ENCODE measurements at regions not wholly inside any gene's neighbourhood (a gene's known extent, or its start where the extent isn't known, plus 50 kb on each side); places are given as distances from the start of the nearest gene placed in this dataset.
"Not testable (repeated sequence)": the region's sequence is repeated elsewhere in the genome, so short reads cannot be mapped to it uniquely, and the experiment has no call there.

DNA sequence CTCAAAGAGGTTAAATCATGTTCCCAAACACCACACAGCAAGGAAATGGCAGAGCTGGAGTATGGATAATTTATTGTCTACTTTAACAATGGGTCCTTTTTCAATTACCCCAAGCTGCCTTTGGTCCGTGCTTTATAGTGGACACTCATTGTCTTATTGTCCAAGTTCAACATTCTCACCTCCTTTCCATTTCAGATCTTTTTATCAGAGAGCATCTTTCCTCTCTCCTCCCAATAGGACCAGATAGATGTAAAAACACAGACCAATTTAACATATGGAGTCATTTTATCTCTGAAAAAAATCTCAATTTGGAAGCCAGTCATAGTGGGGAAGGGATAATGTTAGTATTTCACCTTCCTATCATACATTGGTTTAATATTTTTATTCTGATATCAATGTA, 83.5 kb upstream of the WAC start:
- Histone ChIP-seq H3K4me1 (ENCODE audit: insufficient read depth, low read length) (no peaks in the 10 kb centered on the region), H3K9me3 (ENCODE audit: low read depth, low read length) (no peaks in the 10 kb centered on the region), H3K27me3 (ENCODE audit: insufficient read depth, low read length) (peaks cover 2% of the 10 kb centered on the region), H3K4me3 (ENCODE audit: low read length) (no peak overlapping the region)

- no peaks in the 10 kb centered on the region for H3K9me3 ChIP-seq (ENCODE audit: low read depth, low read length)
- no peak overlapping the region for H3K4me3 ChIP-seq (ENCODE audit: low read length)
- H3K27me3 ChIP-seq (ENCODE audit: insufficient read depth, low read length): peaks cover 2% of the 10 kb centered on the region
- H3K4me1 ChIP-seq (ENCODE audit: insufficient read depth, low read length): no peaks in the 10 kb centered on the region
Observed at GRCh38 chr10:28449926-28450325, 83.0 kb upstream of the WAC start.

- H3K4me3 ChIP-seq (ENCODE audit: low read length): no peak overlapping the region
- H3K4me1 ChIP-seq (ENCODE audit: insufficient read depth, low read length): no peaks in the 10 kb centered on the region
- H3K27me3 ChIP-seq (ENCODE audit: insufficient read depth, low read length): peaks cover 5% of the 10 kb centered on the region
- H3K9me3 ChIP-seq (ENCODE audit: low read depth, low read length): no peaks in the 10 kb centered on the region
Observed at GRCh38 chr10:28453926-28454325, 79.0 kb upstream of the WAC start.

- Histone ChIP-seq H3K4me1 (ENCODE audit: insufficient read depth, low read length) (no peaks in the 10 kb centered on the region), H3K27me3 (ENCODE audit: insufficient read depth, low read length) (peaks cover 5% of the 10 kb centered on the region), H3K9me3 (ENCODE audit: low read depth, low read length) (no peaks in the 10 kb centered on the region), H3K4me3 (ENCODE audit: low read length) (no peak overlapping the region)
Observed at GRCh38 chr10:28457110-28457509, 75.8 kb upstream of the WAC start.

- not testable (repeated sequence) for H3K27me3 ChIP-seq (ENCODE audit: insufficient read depth, low read length); H3K4me1 ChIP-seq (ENCODE audit: insufficient read depth, low read length); H3K9me3 ChIP-seq (ENCODE audit: low read depth, low read length); H3K4me3 ChIP-seq (ENCODE audit: low read length)
Observed at GRCh38 chr10:28457873-28458272, 75.0 kb upstream of the WAC start.

DNA sequence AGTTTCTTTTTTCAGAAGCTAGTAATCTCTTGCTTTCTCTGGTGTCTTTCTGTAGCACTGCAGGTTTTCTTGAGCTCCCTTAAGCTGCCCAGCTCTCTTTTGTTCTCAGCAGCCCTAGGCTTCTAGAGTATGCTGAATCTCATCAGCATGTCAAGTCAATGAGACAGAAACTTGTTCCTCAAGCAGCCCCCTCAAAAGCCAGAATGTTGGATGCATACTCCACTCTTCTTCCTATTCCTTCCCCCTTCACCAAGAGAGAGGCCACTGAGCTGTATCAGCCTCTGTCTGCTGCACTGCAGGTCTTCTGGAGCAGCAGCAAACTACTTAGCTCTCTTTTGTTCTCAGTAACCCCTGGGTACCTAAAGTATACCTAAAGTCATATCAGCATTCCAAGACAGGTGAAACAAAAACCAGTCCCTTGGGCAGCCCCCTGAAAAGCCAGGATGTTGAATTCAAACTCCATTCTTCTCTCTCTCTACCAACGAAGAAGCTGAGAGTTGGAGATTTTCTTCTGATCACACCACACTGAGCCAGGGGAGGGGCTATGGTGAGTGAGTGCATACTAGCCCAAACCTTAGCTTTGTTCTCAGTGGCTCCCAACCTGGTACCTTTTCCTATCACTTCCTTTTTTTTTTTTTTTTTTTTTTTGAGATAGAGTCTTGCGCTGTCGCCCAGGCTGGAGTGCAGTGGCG, 73.3 kb upstream of the WAC start:
- H3K27me3 ChIP-seq (ENCODE audit: insufficient read depth, low read length): peaks cover 2% of the 10 kb centered on the region
- H3K4me3 ChIP-seq (ENCODE audit: low read length): no peak overlapping the region
- no peaks in the 10 kb centered on the region for H3K9me3 ChIP-seq (ENCODE audit: low read depth, low read length)
- no peaks in the 10 kb centered on the region for H3K4me1 ChIP-seq (ENCODE audit: insufficient read depth, low read length)

DNA sequence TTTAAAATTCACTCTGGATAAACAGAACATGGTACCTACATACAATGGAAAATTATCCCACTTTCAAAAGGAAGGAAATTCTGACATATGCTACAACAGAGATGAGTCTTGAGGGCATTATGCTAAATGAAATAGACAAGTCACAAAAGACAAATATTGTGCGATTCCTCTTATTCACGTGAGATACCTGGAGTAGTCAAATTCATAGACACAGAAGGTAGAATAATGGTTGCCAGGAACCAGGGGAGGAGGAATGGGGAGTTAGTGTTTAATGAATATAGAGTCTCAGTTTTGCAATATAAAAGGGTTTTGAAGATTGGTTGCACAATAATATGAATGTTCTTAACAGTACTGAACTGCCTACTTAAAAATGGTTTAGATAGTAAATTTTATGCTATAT, 69.8 kb upstream of the WAC start:
- Histone ChIP-seq H3K4me3 (ENCODE audit: low read length) (no peak overlapping the region), H3K27me3 (ENCODE audit: insufficient read depth, low read length) (no peaks in the 10 kb centered on the region), H3K9me3 (ENCODE audit: low read depth, low read length) (no peaks in the 10 kb centered on the region), H3K4me1 (ENCODE audit: insufficient read depth, low read length) (no peaks in the 10 kb centered on the region)

GRCh38 chr10:28463676-28464395, 69.1 kb upstream of the WAC start:
- peaks cover 2% of the 10 kb centered on the region for H3K4me1 ChIP-seq (ENCODE audit: insufficient read depth, low read length)
- H3K4me3 ChIP-seq (ENCODE audit: low read length): no peak overlapping the region
- H3K9me3 ChIP-seq (ENCODE audit: low read depth, low read length): no peaks in the 10 kb centered on the region
- no peaks in the 10 kb centered on the region for H3K27me3 ChIP-seq (ENCODE audit: insufficient read depth, low read length)

DNA sequence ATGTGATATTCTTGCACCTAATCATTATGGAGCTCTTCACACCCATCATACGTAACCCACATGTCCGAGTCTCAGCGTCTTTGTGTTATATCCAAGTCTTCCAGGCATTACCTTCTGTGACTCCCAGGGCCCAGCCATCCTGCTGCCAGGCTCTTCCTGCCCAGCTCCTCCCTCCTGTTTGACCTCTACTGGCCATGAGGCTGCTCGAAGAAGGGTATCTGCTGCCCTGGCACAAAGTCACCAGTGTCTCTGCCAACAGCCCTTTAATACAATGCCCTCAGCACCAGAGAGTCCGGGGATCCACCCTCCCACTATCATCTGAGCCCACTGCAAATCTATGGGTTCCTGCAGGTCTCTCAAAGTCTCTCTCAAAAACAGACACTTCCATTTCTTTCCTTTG, 65.3 kb upstream of the WAC start:
- H3K4me3 ChIP-seq (ENCODE audit: low read length): no peak overlapping the region
- H3K9me3 ChIP-seq (ENCODE audit: low read depth, low read length): no peaks in the 10 kb centered on the region
- H3K27me3 ChIP-seq (ENCODE audit: insufficient read depth, low read length): no peaks in the 10 kb centered on the region
- H3K4me1 ChIP-seq (ENCODE audit: insufficient read depth, low read length): peaks cover 10% of the 10 kb centered on the region

GRCh38 chr10:28468707-28469483, 64.0 kb upstream of the WAC start:
- Histone ChIP-seq H3K9me3 (ENCODE audit: low read depth, low read length) (no peaks in the 10 kb centered on the region), H3K4me3 (ENCODE audit: low read length) (no peak overlapping the region), H3K4me1 (ENCODE audit: insufficient read depth, low read length) (peaks cover 10% of the 10 kb centered on the region), H3K27me3 (ENCODE audit: insufficient read depth, low read length) (no peaks in the 10 kb centered on the region)

DNA sequence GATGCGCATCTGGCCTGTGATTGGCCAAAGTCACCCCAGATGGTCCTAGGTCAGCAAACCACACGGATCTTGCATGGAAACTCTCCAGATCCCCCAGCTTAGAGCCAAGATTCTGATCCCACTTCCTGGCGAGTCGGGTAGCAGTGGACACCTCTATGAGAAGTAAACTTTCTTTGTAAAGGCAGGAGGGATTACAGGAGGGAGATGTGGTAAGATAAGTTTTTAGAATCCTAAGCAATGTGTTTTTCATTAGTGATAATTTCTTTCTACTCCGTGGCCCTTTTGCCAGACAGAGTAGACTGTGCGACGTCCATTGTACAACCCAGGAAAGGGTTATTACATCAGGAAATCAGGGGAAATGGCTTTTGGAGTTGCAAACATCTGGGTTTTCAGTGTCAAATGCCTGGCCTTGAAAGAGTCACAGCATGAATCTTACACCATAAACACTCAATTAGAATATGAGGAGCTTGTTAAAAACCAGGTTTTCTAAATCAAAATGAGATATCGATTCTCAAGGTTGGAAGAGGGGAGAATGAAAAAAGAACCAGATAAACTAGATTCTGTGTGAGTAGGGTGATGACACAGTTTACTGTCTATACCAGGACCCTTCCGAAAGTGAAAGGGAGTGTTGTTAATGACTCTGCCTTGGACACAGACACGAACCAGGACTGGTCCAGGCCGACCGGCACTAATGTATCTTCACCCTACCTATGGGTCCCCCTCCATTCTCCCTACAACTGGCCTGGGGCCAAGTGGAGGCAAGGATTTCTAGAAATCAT, 61.9 kb upstream of the WAC start:
- H3K9me3 ChIP-seq (ENCODE audit: low read depth, low read length): no peaks in the 10 kb centered on the region

DNA sequence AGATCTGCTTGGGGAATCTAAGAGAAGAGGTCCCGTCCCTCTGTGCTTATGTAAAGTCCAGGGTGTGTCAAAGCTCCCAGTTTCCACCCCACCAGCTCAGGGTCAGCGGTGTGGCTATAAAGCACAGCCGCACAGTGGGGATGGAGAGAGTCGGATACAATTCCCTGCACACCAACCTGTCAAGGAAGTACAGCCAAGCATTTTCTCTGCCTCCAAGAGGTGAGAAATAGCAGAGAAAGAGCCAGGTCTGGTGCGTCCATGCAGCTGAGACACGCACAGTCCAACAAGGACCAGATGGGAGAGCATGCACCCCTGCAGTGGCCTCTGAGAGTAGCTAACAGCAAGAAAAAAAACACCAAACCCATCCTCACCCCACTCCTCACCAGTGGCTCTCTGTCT, 61.3 kb upstream of the WAC start:
- peaks cover 10% of the 10 kb centered on the region for H3K4me1 ChIP-seq (ENCODE audit: insufficient read depth, low read length)
- no peak overlapping the region for H3K4me3 ChIP-seq (ENCODE audit: low read length)
- H3K27me3 ChIP-seq (ENCODE audit: insufficient read depth, low read length): no peaks in the 10 kb centered on the region
- H3K9me3 ChIP-seq (ENCODE audit: low read depth, low read length): no peaks in the 10 kb centered on the region

More for the DNA sequence above, 61.9 kb upstream of the WAC start:
- no peak overlapping the region for H3K4me3 ChIP-seq (ENCODE audit: low read length)
- H3K27me3 ChIP-seq (ENCODE audit: insufficient read depth, low read length): no peaks in the 10 kb centered on the region
- H3K4me1 ChIP-seq (ENCODE audit: insufficient read depth, low read length): peaks cover 10% of the 10 kb centered on the region

GRCh38 chr10:28478646-28479045, 54.3 kb upstream of the WAC start:
- H3K4me1 ChIP-seq (ENCODE audit: insufficient read depth, low read length): peaks cover 46% of the 10 kb centered on the region
- H3K27me3 ChIP-seq (ENCODE audit: insufficient read depth, low read length): no peaks in the 10 kb centered on the region
- H3K9me3 ChIP-seq (ENCODE audit: low read depth, low read length): no peaks in the 10 kb centered on the region
- H3K4me3 ChIP-seq (ENCODE audit: low read length): no peak overlapping the region

DNA sequence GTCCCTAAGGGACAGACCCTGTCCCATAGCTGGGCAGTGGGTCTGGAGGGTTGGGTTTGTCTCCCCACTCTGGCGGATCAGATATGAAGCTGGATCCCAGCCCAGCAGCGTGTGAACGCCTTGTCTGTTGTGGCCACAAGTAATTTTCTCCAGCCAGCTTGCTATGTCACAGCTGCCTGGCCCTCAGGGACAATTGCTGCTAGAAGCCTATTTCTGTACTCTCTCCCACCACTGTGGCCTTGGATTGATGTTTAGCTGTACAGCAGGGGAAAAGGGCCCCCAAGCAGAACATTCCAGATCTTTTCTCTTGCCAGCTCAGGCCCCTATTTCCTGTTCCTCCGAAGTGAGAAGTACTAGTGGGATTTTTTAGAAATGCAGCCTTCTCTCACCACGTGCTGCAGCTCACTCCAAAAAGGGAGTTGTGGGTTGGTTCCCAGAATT, 53.5 kb upstream of the WAC start:
- Histone ChIP-seq H3K9me3 (ENCODE audit: low read depth, low read length) (no peaks in the 10 kb centered on the region), H3K27me3 (ENCODE audit: insufficient read depth, low read length) (no peaks in the 10 kb centered on the region), H3K4me1 (ENCODE audit: insufficient read depth, low read length) (peaks cover 46% of the 10 kb centered on the region), H3K4me3 (ENCODE audit: low read length) (no peak overlapping the region)

Measured in mononuclear cell (primary cell).